NCI-H345 (cell line): ENCODE measurements at regions not wholly inside any gene's neighbourhood (a gene's known extent, or its start where the extent isn't known, plus 50 kb on each side); places are given as distances from the start of the nearest gene placed in this dataset.
"Not testable (repeated sequence)": the region's sequence is repeated elsewhere in the genome, so short reads cannot be mapped to it uniquely, and the experiment has no call there.

Experiments
- DNase-seq: peaks from one replicate; lab custom pipeline; 2025; lab: John Stamatoyannopoulos, UW

GRCh38 chr6:84871925-84872324, 107.5 kb upstream of the TBX18 start:
- DNase-seq = no peak

- no peak for DNase-seq
These were observed 106.3 kb upstream of the TBX18 start for GRCh38 chr6:84870672-84871071.

- no peak for DNase-seq
These were observed 103.8 kb upstream of the TBX18 start for GRCh38 chr6:84868149-84868548.

- no peak for DNase-seq
These were observed 103.1 kb upstream of the TBX18 start for GRCh38 chr6:84867521-84867920.

- DNase-seq = no peak
These were observed 102.3 kb upstream of the TBX18 start for GRCh38 chr6:84866715-84867114.

- not testable (repeated sequence) for DNase-seq
These were observed 101.0 kb upstream of the TBX18 start for GRCh38 chr6:84865372-84865771.

GRCh38 chr6:84862843-84863242, 98.4 kb upstream of the TBX18 start:
- DNase-seq = no peak

- no peak for DNase-seq
These were observed 96.5 kb upstream of the TBX18 start for GRCh38 chr6:84860920-84861319.

- DNase-seq = no peak
These were observed 96.1 kb upstream of the TBX18 start for GRCh38 chr6:84860509-84860908.

GRCh38 chr6:84854811-84855400, 90.5 kb upstream of the TBX18 start:
- DNase-seq = no peak

- no peak for DNase-seq
These were observed 89.5 kb upstream of the TBX18 start for GRCh38 chr6:84853901-84854300.

GRCh38 chr6:84848960-84849359, 84.6 kb upstream of the TBX18 start:
- DNase-seq = no peak

- DNase-seq = no peak
These were observed 83.2 kb upstream of the TBX18 start for GRCh38 chr6:84847390-84848160.

GRCh38 chr6:84842525-84843166, 78.2 kb upstream of the TBX18 start:
- DNase-seq = no peak

GRCh38 chr6:84837068-84837866, 72.9 kb upstream of the TBX18 start:
- not testable (repeated sequence) for DNase-seq

GRCh38 chr6:84836366-84836765, 72.0 kb upstream of the TBX18 start:
- no peak for DNase-seq

GRCh38 chr6:84835340-84835739, 70.9 kb upstream of the TBX18 start:
- no peak for DNase-seq

- not testable (repeated sequence) for DNase-seq
These were observed 67.5 kb upstream of the TBX18 start for GRCh38 chr6:84831924-84832323.

GRCh38 chr6:84825461-84825860, 61.1 kb upstream of the TBX18 start:
- no peak for DNase-seq

GRCh38 chr6:84821314-84821713, 56.9 kb upstream of the TBX18 start:
- DNase-seq = not testable (repeated sequence)

GRCh38 chr6:84816741-84817140, 52.3 kb upstream of the TBX18 start:
- no peak for DNase-seq
